ENCODE measurements at regions not wholly inside any gene's neighbourhood (a gene's known extent, or its start where the extent isn't known, plus 50 kb on each side); places are given as distances from the start of the nearest gene placed in this dataset.

DNA sequence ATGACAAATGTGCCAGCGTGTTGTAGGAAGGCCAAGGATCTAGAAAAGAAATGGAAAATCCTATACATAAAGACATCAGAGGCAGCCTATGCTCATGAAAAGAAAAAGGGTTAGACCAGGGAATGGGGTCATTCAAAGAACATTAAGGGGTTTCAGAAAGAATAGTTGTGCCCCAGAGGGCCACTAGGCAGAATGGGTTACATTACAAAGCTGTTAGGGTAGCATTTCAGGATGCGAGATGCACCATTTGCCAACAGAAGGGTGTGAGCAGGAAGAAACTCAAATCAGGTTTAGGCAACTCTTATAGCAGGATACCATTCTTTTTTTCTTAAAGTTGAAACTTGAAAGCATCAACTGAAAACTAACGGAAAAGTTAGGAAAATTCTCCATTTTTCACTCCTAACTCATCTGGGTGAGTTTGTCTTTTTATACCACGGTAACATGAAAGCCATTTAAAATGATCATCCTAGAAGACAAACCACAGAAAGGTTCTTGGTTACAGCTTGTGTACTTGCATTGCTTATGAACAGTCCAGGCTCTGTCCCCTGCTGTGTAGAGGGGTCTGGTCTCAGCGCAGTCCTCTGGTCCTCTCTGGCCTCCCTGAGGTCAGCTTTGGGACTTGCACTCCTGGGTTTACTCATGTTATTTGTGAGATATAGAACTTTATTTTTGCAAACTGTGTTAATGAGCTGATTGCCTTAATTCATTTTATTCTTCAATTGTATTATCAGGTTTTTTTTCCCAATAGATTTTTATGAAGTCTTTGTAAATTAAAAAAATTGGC, 209.1 kb downstream of the DACT1 start:
- no peak for DNase-seq (ENCODE audit: low read depth)

DNA sequence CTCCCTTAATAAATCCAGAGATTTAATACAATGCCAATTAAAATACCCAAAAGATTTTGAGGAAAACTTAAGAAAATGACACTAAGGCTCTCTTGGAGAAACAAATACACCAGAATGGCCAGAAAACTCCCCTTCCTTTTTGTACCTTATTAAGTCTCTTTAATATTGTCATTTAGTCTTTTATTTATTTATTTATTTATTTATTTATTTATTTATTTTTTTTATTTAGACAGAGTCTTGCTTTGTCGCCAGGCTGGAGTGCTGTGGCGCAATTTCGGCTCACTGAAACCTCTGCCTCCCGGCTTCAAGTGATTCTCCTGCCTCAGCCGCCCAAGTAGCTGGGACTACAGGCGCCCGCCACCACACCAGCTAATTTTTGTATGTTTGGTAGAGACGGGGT, 210.6 kb downstream of the DACT1 start:
- DNase-seq (ENCODE audit: low read depth): no peak

DNA sequence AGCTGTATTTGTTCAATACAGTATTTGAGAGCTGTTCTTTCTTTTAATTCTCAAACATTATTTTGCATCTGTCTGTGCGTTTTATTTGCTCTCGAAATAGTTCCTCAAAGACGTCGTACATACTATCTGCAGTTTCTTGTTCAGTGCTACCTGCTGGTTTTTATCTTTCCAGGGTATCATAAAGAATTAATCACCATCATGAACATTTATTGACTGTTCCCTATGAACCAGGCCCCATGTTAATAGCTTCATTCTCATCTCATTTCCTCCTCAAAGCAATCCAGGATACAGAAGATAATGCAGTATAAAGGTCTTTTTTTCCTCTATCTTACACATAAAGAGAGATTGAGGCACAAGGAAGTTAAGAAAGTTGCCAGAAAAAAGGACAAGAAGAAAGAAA, 211.8 kb downstream of the DACT1 start:
- DNase-seq (ENCODE audit: low read depth): no peak

DNA sequence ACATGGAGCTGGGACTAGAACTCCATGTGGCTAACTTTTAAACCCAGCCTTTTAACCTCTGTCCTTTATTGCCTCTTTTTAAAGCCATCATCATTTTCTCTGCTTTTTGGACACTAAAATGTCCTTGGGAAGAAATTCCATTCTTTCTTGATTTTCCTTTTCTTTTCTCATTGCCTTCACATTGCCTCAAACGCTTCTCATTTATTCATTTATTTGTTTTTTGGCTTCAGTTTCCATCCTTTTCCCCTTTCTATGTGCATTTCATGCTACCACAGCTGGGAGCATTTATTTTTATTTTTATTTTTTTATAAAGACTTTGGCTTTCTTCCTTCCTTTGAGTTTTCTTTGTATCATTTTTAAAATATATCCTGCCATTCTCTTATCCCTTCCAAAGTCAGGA, 212.2 kb downstream of the DACT1 start:
- no peak for DNase-seq (ENCODE audit: low read depth)

DNA sequence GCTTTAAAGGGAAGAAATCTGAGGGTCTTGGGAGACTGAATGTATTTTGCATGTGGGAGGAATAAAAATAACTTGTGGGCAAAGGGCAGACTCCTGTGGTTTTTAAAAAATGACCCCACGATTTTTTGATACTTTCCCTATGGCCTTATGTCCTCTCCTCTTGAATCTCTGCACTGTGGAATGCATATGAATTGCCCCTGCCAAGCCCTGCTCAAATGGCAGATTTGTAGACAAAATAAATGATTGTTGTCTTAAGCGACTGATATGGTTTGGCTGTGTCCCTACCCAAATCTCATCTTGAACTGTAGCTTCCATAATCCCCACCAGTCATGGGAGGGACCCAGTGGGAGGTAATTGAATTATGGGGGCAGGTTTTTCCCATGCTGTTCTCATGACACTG, 223.8 kb downstream of the DACT1 start:
- peak; percentile 67 for DNase-seq (ENCODE audit: low read depth)

DNA sequence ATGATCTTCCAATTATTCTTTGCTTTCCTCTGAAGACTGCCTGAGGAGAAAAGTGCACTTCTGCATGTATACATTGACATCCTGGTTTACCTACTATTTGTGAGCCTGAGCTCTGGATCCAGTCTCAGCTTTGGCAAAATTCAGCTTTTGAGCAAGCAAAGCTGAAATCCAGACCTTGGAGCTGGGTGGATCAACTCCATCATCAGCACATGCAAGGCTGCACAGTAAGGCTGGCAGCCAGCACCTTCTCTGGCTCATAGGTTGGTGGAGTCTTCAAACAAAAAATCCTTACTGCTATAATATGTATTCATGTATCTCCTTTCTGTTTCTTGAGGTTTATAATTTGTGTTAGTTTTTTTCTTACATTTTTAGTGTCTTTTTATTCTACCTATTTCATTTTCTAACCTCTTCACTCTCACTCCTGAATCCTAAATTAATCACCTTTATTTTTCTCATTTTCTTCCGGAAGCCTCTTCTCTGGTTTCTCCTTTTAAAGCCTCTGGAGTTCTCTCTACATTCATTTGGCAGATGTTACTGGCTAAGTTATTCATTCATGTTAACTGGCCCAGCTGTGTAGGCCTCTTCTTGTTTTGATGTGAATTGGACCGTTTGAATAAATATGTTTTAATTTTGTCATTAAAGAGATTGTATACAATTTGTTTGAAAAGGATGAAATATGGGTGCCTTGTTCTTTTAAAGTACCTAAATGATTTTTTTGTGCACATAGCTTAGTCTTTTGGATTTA, 224.8 kb downstream of the DACT1 start:
- no peak for DNase-seq (ENCODE audit: low read depth)

DNA sequence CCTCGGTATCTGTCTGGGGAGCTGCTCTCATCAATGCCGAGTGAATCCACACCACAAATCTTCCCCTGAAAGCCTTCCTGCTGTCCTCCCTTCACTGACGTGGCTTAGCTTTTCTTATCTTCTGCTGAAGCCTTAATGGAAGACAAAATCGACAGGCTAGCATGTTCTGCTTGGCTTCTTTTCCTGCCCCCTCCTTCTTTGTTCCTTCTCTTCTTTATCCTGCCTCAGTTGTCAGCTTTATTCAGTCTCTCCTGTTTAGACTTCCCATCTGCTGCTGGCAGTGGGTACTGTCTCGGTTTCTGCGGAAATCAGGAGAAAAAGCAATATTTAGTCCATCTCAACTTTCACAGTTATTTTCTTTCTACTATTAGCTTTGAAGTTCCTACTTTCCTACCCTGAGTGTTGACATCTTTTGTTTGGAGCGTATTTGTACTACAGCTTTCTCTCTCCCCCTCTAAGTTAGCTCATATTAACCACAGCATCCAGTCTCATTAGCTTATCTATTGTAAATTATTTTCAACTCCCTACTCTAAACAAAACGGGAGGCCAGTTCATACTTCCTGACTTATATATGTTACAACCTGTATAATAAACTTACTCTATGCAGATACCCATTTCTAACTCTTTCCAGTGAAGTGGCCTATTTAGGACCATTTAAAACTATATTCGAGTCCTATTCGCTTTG, 226.0 kb downstream of the DACT1 start:
- no peak for DNase-seq (ENCODE audit: low read depth)

DNA sequence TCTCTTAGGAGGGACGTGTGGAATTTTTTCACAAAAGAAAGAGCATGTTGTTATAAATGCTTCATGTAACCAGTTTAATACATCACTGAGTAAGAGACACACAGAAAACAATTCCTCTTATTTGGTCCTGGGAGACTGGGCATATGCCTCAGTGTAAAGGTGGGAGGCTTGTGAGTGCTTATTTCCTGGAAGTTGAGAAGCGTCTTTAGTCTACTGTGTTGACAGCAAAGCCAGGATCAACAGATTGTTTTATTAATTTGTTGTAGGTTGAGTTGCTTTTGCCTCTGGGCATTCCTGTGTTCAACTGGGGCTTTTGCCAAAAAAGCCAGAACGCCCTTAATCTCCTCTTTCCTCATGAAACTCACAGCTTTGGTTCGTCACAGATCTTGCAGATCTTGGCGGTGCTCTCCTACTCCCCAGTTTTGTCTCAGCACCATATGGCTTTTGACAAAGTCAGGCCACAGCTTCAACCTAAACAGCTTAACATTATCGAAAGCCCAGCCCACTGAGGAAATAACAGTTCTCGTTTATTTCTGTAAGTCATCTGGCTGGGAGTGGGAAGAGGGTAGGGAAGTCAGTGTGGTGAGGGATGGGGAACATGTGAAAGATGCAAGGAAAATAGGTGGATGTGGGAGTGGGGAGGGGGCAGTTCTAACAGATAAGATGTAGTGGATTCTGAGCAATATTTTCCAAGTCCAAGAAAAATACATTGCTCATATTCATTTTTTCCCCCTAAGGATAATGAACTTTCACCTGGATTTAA, 227.2 kb downstream of the DACT1 start:
- peak; percentile 88 for DNase-seq (ENCODE audit: low read depth)

DNA sequence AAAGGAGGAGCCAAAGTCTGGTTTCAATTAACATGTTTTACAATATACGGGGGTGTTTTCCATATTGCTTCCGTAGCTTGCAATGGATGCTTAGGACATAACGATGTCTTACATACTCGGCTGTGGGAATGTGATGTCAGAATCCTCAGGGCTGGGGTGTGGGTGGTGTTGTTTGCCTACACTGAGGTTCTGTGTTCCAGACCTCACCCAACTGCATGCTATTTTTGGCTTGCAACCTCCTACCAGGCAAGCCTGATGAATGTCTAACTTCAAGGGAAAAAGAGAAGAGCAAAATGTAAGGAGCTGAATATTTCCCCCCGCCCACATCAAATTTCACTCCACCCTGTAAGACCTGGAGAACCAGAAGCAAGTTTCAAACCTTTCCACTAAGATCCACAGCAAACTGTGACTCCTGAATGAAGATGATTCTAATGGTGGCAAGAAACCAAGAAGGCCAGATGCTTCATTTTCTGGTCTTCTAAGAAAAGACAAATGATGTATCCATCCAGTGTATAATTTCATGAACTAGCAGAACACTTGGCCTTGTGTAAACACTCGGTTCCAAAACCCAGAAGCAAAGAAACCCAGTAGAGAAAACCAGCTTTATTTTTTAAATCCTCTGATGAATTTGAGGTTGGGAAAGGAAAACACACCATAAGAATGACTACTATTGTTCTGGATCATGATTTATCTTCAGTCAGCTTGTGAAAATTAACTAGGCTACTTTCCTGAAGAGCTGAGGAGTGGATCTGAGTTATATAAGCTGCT, 227.9 kb downstream of the DACT1 start:
- DNase-seq (ENCODE audit: low read depth): peak; percentile 75

DNA sequence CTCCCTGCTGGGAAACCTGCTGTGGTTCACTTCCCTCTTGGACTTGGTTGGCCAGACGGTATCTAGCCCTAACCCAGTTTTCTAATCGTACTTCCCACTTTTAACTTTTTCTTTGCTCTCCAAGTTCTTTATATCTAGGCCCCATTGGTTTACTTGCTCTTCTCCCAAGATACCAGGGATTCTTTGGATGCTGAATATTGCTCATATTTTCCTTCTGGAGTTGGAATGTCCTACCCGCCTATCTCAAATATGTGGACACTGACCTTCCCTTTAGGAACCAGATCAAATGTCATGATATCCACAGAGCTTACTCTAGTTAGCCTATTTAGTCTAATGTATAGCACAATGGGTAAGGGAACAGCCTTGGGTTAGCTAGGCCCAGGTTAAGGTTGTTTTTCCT, 228.6 kb downstream of the DACT1 start:
- DNase-seq (ENCODE audit: low read depth): peak; percentile 80

DNA sequence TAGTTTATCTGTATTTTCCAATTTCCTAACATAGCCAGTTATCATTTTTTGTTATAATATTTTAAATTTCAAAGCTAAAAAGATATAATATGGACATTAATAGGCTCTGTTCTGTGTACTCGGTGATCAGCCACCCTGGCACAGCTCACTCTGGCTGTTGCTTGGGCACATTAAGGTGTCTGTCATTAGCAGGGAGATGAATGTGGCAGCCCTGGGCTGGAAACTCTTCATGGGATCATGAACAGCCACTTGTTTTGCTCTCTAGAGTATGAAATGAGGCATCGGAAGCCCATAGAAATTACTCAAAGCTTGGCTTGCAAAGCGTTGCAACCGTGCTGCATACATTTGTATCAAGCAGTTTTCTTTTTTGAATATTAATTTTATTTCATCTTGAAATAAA, 233.2 kb downstream of the DACT1 start:
- DNase-seq (ENCODE audit: low read depth): no peak

DNA sequence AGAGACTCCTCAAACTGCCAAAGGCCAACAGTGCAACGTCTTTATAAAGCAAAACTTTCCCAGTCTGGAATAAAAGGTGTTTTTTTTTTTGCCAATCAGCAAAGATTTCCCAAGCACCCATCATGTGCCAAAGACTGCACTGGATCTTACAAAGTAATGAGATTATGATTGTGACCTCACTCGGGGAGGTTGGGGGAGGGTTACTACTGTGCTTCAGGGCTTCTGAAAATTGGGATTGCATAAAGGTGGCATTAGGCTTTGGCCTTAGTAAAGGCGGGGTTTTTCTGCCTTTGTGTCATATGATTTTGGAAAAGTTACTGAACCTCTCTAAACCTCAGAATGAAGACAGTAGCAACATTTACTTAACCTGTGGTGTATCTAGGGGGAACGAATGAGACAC, 233.8 kb downstream of the DACT1 start:
- DNase-seq (ENCODE audit: low read depth): no peak

DNA sequence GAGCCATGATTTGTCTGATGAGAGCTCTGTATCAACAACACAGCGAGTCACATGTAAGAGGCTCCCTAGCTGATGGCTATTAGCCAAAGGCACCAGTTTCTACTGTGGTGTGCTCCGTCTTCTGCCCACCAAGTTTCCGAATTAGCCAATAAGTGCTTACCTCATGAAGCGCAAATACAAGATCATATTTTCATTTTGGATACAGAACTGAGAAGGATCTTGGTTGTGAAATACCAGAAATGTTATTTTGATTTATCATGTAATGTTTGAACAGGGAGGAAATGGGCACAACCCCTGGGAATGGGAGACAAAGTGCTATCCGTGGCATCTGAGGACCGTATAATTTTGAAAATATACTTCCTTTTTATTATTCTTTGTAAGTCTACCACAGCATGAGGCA, 234.3 kb downstream of the DACT1 start:
- DNase-seq (ENCODE audit: low read depth): peak; percentile 59

DNA sequence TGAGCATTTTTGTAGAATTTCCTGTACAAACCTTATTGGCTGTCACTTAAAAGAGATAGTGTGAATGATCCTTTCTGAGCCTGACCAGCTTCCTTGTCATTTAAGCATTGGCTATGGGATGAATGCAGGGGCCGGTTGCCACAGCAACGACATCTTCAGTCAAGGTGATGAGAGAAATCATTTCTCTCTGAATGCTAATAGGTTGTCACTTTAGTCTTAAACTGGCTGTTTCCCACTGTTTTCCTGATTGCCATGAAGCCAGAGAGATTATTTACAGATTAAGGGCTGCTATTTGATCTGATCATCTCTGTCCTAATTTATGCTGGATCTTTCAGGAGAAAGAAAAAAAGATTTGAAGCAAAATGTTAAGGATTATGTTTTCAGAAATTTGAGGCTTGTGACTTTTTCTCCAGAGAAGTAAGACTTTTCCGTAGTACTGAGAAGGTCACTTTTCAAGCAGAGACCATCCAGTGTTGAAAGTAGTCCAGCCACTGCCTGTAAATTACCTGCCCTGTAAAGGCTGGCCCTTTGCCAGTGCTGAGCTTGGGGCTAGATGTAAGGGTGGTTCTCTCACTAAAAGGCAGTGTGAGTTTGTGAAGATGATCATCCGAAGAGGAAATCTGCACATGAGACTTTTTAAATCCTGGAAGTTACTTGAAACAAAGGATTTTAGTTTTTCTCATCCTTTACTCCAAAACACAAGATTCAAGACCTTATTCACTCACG, 235.6 kb downstream of the DACT1 start:
- no peak for DNase-seq (ENCODE audit: low read depth)

DNA sequence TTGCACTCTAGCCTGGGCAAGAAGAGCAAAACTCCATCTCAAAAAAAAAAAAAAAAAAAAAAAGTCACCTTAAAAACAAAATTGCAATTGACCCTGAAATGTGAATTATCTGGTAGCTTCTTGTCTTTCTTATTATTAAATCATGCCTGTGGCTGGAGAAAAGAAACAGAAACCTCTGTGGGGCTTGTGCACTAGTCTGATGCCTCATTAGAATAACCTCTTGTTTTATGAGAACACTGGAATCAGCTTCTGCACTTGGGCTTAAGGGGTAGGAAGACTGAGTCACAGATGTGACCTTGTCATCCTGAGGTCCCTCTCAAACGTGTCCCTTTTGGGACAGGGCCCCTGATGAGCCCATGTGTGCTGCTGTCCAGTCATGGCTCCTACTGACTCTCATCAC, 237.9 kb downstream of the DACT1 start:
- DNase-seq (ENCODE audit: low read depth): no peak

DNA sequence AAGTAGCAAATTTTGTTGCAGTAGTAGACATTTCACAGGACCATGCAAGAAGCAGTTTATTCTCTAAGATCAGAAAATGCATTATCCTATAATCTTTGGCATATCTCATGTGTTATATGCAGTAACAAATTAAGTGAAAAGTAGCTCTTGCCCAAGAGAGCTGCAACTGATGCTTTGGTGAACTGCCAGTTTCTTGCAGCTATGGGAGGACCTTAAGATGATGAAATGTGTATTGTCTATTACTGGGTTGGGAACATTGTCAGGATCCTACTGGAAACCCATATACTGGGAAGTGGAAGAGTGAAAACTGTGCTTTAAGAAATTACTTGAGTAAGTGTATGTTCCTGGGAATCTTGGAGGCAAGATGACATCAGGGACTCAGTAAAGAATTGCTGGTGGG, 238.8 kb downstream of the DACT1 start:
- peak; percentile 76 for DNase-seq (ENCODE audit: low read depth)

DNA sequence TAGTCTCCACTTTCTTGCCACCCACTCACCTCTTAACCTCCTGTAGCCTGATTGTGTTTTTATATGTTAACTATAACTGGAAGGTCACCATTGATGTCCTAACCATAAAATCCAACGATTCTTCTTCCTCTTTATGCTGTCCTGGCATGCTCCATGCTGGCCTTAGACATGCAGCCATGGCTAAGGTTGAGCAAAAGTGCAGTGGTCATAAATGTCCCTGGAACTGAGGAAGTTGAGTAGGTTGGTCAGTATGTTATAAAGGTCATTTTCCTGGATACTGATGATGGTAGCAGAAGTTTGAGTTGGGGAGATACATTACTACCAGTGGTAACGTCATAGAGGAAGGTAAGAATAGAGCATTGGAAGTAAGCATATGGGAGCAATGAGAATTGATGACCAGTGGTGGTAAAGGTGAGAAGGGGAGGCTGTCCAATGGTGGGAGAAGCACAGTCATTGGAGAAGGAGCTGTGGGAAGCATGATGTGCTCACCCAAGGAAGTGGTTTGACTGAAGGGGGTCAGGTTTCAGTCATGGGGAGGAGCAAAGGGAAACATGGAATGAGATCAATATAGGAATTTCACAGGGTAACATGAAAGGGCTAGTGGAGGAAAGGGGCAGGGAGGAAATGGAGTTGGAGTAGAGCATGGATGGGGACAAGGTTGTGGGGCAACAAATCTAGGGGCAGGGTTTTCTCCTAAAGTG, 240.8 kb downstream of the DACT1 start:
- DNase-seq (ENCODE audit: low read depth): no peak

DNA sequence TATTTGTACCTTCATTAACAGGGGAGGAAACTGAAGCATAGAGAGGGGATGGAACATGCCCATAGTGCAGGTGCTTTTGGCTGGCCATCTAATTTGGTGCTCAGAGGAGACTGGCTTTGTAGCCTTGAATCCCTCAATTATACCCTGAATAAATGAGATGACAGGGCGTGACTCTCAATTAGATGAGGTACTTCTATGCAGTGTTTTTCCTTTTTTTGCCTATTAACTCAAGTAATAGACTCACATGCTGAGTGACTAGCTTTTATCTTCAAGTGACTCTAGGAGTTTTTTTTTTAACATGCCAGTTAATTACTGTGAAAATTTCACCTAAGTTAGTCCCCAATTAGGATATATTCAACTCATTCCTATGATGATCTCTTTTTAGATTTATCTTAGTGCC, 243.7 kb downstream of the DACT1 start:
- no peak for DNase-seq (ENCODE audit: low read depth)

DNA sequence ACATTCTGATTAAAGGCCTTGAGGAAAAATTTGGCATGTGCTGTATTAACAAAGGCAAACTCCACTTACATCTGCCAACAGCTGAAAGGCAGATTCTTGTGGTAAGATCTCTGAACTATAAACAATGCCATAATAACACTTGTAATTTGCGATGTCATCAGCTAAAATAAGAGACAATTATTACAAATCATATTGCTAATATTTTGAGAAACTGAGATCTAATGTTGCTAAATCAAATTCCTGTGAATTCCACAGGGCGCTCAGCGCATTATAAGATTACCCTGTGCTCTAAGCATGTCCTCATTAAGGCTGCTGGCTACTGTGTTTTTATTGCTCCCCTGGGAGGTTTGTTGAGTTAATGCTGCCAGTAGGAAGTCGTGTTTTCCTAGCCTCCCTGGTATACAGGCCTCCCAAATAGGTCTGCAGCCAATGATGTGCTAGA, 244.8 kb downstream of the DACT1 start:
- DNase-seq (ENCODE audit: low read depth): peak; percentile 86

DNA sequence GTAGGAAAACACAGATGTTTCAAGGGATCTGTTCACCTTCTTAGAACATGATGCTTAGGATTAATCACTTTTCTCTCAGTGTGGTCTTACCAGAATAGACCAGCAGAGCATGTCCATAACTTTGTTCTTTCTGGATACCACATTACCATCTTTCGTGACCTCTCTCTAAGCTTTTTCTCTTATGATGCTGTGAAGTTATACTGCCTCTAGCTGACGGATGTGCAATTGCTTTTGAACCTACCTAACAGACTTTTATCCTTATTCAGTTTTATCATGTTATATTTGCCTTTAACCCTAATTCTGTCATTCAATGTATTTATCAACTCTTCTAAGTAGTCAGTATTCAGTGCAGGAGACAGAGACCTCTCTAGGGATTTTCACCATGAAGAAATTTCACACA, 246.7 kb downstream of the DACT1 start:
- no peak for DNase-seq (ENCODE audit: low read depth)

All from EH (cell line).